Smooth muscle cell (in vitro differentiated cells): ENCODE measurements at regions not wholly inside any gene's neighbourhood (a gene's known extent, or its start where the extent isn't known, plus 50 kb on each side); places are given as distances from the start of the nearest gene placed in this dataset.

Experiments
- DNase-seq: peaks from one replicate; lab custom pipeline; 2025; ENCODE audit not compliant: unreplicated experiment; lab: John Stamatoyannopoulos, UW
- H2AFZ ChIP-seq: fragments of 200-600 bp; sonication (generic); 2 replicates; pipeline ENCODE4 v1.6.0; 2016; ENCODE audit warnings: antibody characterized with exemption, low read depth, mild to moderate bottlenecking
- H3F3A ChIP-seq: fragments of 200-600 bp; sonication (generic); 2 replicates; pipeline ENCODE4 v1.6.0; 2017; ENCODE audit warnings: antibody characterized with exemption, low read depth
- H3K27ac ChIP-seq: fragments of 200-600 bp; sonication (generic); 2 replicates; pipeline ENCODE4 v1.5.1; 2016; ENCODE audit warnings: low read depth, mild to moderate bottlenecking
- H3K27me3 ChIP-seq: fragments of 200-600 bp; sonication (generic); 2 replicates; pipeline ENCODE4 v1.6.1; 2016; ENCODE audit warnings: low read depth, mild to moderate bottlenecking
- H3K36me3 ChIP-seq: fragments of 200-600 bp; sonication (generic); 2 replicates; pipeline ENCODE4 v1.5.1; 2016; ENCODE audit warnings: low read depth
- H3K4me1 ChIP-seq: fragments of 200-600 bp; sonication (generic); 2 replicates; pipeline ENCODE4 v1.5.1; 2016; ENCODE audit warnings: low read depth
- H3K4me2 ChIP-seq: fragments of 200-600 bp; sonication (generic); 2 replicates; pipeline ENCODE4 v1.6.0; 2016; ENCODE audit warnings: mild to moderate bottlenecking
- H3K4me3 ChIP-seq: fragments of 200-600 bp; sonication (generic); 2 replicates; pipeline ENCODE4 v1.5.1; 2016; ENCODE audit warnings: mild to moderate bottlenecking
- H3K79me2 ChIP-seq: fragments of 200-600 bp; sonication (generic); 2 replicates; pipeline ENCODE4 v1.6.0; 2016; ENCODE audit warnings: low read depth, mild to moderate bottlenecking
- H3K9ac ChIP-seq: fragments of 200-600 bp; sonication (generic); 2 replicates; pipeline ENCODE4 v1.6.0; 2016; ENCODE audit warnings: low read depth
- H3K9me3 ChIP-seq: fragments of 200-600 bp; sonication (generic); replicated peaks from 2 replicates; pipeline ENCODE4 v1.5.1; 2016; ENCODE audit warnings: low read depth
- H4K20me1 ChIP-seq: fragments of 200-600 bp; sonication (generic); 2 replicates; pipeline ENCODE4 v1.6.0; 2016; ENCODE audit warnings: low read depth
- WGBS: methylation state at CpG from one replicate; pipeline ENCODE4 v1.1.7; 2016; ENCODE audit warnings: low lambda C conversion rate; 5-methylcytosine and 5-hydroxymethylcytosine counted together
- TF ChIP-seq, protein P1 (sequence below): fragments of 200-600 bp; sonication (generic); IDR thresholded peaks from 2 replicates; pipeline ENCODE4 v1.5.1; 2017; ENCODE audit warnings: borderline replicate concordance, mild to moderate bottlenecking, antibody characterized with exemption; ENCODE audit not compliant: insufficient read depth, poor library complexity, severe bottlenecking

DNA sequence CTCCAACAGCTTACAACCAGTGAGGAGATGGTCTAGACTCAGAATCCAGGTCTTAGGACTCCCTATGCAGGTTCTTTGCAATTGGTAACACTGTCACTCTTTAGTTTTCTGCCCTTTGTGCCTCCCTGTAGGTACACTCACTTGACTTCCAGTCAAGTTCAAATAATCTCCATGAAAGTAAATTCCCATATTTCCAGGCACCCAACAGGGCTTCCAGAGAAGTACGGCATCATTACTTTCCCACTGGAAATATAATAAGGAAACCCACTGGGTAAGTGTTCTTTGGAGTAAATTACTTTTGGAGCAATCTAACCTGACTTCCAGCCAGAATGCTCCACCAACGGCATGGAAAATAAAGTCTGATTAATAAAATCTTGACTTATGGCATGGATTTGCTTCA lies 338.9 kb downstream of the HNRNPD start:
- Histone ChIP-seq H3K9ac (no peak overlapping the region), H3K4me3 (no peak overlapping the region), H3K4me2 (no peak overlapping the region), H4K20me1 (no peaks in the 10 kb centered on the region), H3F3A (no peaks in the 10 kb centered on the region), H3K36me3 (no peaks in the 10 kb centered on the region), H2AFZ (no peak overlapping the region), H3K4me1 (no peaks in the 10 kb centered on the region), H3K9me3 (no peaks in the 10 kb centered on the region), H3K27ac (no peak overlapping the region), H3K27me3 (peaks cover 1% of the 10 kb centered on the region), H3K79me2 (no peaks in the 10 kb centered on the region)
- DNase-seq = no peak
- TF ChIP-seq, protein P1, sequence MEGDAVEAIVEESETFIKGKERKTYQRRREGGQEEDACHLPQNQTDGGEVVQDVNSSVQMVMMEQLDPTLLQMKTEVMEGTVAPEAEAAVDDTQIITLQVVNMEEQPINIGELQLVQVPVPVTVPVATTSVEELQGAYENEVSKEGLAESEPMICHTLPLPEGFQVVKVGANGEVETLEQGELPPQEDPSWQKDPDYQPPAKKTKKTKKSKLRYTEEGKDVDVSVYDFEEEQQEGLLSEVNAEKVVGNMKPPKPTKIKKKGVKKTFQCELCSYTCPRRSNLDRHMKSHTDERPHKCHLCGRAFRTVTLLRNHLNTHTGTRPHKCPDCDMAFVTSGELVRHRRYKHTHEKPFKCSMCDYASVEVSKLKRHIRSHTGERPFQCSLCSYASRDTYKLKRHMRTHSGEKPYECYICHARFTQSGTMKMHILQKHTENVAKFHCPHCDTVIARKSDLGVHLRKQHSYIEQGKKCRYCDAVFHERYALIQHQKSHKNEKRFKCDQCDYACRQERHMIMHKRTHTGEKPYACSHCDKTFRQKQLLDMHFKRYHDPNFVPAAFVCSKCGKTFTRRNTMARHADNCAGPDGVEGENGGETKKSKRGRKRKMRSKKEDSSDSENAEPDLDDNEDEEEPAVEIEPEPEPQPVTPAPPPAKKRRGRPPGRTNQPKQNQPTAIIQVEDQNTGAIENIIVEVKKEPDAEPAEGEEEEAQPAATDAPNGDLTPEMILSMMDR = no peak
- WGBS = 93% methylated on average over 2 of the region's 2 CpGs

DNA sequence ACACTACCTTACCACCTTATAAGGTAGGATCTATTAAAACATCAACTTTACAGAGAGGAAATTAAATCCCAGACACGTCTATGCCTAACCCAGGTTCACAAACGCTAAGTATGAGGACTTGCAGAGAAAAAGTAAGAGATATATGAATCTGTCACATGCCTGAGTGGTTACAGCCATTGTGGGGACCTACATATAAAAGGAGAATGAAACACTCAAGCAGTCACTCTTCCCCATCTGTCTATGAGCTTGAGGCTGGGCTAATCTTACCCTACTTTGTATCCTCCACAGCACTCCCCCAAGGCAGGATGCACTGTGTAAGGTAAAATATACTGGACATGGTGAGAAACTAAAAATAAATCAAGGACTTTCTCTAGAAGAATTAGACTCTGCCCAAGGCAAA lies 339.9 kb downstream of the HNRNPD start:
- TF ChIP-seq, protein P1 = no peak
- H3K36me3 ChIP-seq = no peaks in the 10 kb centered on the region
- H3F3A ChIP-seq = no peaks in the 10 kb centered on the region
- no peaks in the 10 kb centered on the region for H3K9me3 ChIP-seq
- H2AFZ ChIP-seq = no peak overlapping the region
- H3K4me3 ChIP-seq = no peak overlapping the region
- H3K9ac ChIP-seq = no peak overlapping the region
- no peak overlapping the region for H3K27ac ChIP-seq
- peaks cover 2% of the 10 kb centered on the region for H3K27me3 ChIP-seq
- 65% methylated on average over 2 of the region's 2 CpGs for whole genome bisulfite sequencing
- DNase-seq = no peak
- H3K79me2 ChIP-seq = no peaks in the 10 kb centered on the region
- H3K4me2 ChIP-seq = no peak overlapping the region
- H4K20me1 ChIP-seq = no peaks in the 10 kb centered on the region
- H3K4me1 ChIP-seq = no peaks in the 10 kb centered on the region

DNA sequence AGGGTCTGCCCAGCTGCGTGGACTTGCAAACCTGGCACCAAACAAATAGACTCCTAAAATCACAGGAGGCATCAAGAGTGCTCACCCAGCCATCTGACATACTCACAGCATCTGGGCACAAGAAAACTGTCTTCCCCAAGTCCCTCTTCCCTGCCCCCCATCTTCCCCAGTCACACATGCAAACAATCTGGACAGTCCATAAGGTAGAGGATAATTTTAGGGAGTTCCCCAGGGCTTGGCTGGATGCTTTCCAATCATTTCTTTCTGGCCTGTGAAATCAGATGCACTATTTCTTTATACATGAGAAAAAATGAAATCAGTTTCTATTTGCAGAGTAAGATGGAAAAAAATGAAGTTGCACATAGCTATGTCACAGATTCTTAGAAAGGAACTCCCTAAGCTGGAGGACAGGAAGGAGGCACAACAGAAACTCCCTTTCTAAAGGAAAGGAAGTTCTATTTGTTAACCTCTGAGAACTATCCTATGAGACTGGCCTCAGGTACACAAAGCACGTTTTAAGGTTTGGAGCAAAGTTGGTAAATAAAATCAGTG lies 342.3 kb downstream of the HNRNPD start:
- no peak for DNase-seq
- no peak overlapping the region for H3K9ac ChIP-seq
- no peak overlapping the region for H3K27ac ChIP-seq

DNA sequence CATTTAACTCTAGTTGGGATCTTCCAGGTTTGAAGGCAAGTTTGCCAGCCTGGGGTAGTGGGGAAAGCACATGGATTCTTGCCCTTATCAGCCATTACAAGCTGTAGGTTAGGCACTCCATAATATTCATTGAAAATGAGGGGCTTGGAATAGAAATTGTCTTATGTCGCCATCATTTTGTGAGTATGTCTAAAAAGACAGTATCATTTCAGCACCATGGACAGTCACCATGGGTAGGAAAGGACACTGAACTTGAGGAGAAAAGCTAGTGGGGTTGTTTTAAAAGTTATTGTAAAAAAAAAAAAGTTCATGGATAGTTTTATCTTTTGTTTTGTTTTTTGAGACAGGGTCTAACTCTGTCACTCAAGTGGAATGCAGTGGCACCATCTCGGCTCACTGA lies 356.1 kb downstream of the HNRNPD start:
- Histone ChIP-seq H3K4me3 (no peak overlapping the region), H3K4me2 (no peak overlapping the region), H3K79me2 (no peaks in the 10 kb centered on the region), H4K20me1 (no peaks in the 10 kb centered on the region), H3K27ac (no peak overlapping the region), H3F3A (no peaks in the 10 kb centered on the region), H3K9me3 (no peaks in the 10 kb centered on the region), H3K27me3 (no peaks in the 10 kb centered on the region), H3K4me1 (no peaks in the 10 kb centered on the region), H3K9ac (no peak overlapping the region), H2AFZ (no peak overlapping the region), H3K36me3 (no peaks in the 10 kb centered on the region)
- no peak for DNase-seq
- TF ChIP-seq, protein P1 = no peak
- 87% methylated on average over 2 of the region's 2 CpGs for WGBS

More for the DNA sequence above, 342.3 kb downstream of the HNRNPD start:
- Histone ChIP-seq H4K20me1 (no peaks in the 10 kb centered on the region), H3K4me2 (no peak overlapping the region), H3K79me2 (no peaks in the 10 kb centered on the region), H3K9me3 (no peaks in the 10 kb centered on the region), H3K36me3 (no peaks in the 10 kb centered on the region), H2AFZ (no peak overlapping the region), H3K27me3 (peaks cover 2% of the 10 kb centered on the region), H3K4me3 (no peak overlapping the region), H3K4me1 (no peaks in the 10 kb centered on the region), H3F3A (no peaks in the 10 kb centered on the region)
- TF ChIP-seq, protein P1 = no peak
- 82% methylated on average over 2 of the region's 2 CpGs for WGBS
